NCI-H1417 (cell line): ENCODE measurements at regions not wholly inside any gene's neighbourhood (a gene's known extent, or its start where the extent isn't known, plus 50 kb on each side); places are given as distances from the start of the nearest gene placed in this dataset.

Experiments used
- DNase-seq, 3 experiments: peaks; one replicate each; lab custom pipeline; 2025; lab: John Stamatoyannopoulos, UW

DNA sequence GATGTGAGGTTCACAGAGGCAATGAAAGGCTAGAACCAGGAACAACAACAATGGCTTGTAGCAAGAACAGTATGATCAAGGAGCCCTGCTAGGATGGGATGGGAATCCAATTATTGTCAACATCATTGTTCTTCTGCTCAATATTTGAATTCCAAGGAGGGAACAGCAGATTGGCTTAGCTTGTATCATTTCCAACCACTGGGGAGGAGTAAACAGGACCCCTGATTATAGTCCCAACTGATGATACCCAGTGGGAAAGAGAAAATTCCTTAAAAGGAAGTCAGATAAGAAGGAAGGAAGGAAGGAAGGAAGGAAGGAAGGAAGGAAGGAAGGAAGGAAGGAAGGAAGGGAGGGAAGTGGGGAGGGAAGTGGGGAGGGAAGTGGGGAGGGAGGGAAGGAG, 69.5 kb upstream of the ZC3H12C start:
- no peak for DNase-seq

DNA sequence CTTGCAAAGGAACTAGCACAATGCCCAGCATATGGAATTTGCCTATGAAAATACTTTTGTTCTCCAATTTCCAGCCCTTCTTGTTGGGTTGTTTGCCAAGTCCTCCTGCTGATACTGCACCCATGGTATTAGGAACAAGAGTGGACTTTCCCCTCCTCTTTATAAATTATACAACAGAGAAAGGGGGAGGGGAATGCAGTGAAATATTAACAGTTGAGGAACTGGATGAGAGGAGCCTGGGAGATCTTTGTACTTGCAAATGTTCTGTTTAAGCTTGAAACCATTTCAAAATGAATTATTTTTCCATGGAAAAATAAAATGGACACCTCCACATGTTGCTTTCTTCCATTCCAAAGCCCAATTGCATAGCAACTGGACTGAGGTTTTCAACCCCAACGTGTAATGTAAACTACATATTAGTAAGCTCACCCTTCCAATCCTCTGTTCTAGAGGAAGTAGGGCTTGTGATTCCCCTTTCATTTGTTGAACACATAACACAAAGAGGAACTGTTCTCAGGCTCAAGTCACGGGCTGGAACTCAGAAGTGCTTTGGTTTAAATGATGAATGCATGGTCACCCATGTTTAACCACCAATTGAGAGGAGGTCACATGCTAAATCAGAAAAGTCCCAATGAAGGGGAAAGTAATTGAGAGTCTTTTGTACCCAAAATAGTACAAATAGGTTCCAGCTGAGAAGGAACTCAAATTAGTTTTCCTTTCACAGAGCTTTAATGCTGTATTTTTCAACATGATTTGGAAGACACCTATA, 66.2 kb upstream of the ZC3H12C start:
- no peak for DNase-seq

DNA sequence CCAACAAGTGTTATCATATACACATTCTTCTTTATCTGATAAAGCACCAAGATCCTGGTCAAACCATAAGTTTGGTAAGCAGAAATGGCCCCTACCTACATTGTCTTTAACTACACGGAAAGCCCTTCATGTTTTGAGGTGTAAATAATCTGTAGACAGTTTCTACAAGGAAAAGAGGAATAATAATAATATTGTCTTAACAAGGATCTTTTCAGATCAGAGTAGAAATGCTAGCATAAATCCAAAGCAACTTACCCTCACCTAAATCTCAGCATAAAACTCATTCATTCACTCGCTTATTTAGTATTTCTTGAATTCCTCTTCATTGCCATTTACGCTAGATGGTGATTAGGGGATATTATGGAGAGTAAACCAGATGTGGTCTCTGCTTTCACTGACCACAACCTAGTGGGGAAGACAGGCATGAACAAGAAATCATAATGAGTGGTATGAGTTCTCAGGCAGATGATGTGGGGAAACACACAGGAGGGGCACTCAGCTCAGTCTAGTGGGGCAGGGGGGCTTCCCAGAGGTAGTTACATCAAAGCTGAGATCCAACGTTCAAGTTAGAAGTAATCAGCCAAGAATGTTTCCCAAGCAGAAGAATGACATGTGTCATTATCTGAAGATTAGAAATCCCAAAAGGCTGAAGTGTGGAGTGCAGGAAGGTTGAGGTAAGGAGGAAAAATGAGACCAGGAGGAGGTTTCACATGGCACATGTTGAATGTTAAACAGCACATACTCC, 65.4 kb upstream of the ZC3H12C start:
- no peak for DNase-seq

DNA sequence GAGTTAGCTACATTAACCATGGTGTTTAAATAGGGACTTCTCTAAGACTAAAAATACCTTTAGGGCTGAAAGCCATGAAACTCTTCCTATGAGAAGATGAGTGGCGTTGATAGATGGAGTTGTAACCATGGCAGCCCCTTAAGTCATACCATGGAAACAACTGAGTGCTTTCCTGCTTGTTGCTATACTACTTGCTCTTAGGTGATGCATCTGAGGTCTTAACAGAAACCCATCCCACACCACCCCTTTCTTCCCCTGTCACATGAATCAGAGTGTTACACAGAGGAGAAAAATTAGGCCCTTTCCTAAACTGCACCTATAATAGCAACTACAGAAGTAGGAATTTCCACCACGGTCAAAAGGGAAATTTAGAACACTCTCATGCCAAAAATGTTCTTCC, 64.3 kb upstream of the ZC3H12C start:
- peak in 2 of 3 experiments; percentile 4 to 42 for DNase-seq

DNA sequence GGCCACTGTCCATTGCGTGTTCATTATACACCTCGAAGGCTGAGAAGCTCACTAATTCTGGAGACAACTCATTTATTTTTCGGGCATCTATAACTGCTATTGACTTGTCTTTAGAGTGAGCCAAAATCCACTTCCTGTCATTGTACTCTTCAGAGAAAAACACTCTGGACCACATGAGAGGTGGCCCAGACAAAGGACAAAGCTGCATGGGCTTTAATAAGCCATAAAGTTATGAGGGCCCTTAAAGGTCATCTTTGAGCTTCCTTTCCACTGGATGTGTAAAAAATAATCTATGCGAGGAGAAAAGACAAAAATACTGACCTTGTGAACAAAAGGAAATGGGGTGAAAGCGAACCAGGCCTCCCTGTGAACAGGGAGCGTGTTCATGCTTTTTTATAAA, 63.5 kb upstream of the ZC3H12C start:
- peak in 1 of 3 experiments; percentile 18 for DNase-seq

DNA sequence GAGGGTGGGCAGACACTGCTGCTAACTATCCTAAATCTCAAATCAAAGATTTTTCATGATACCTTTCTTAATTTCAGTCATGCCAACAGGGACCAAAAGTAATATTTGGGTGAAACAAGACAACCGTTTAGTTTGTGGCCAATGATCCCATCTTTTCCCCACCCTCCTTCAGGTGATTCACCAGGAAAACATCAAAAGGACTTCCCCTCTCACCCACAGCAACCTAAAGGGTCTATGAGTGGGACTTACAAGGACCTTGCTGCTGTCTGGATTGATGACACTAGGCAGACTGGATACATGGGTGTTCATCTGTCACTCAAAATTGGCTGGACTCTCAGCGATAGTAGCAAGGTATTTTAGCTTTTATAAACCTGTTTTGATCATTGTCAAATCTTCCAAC, 62.0 kb upstream of the ZC3H12C start:
- no peak for DNase-seq

DNA sequence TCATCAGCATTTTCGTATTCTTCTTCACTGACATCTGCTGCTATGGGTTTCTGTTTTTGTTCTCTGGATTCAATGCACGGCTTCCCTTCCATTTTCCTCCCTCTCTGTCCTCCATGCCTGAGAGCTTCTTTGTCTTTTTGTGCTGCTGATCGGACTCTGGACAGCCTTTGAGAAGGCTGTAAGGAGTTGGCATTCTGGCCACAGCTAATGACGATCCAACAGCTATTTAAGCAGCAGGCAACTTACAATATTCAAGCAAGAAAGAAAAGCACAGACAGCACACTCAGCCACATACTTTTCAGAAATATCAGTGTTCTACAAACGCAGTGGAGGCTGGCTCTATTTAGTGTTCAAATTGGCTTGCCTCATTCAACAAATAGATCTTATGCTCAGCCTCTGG, 60.9 kb upstream of the ZC3H12C start:
- no peak for DNase-seq

DNA sequence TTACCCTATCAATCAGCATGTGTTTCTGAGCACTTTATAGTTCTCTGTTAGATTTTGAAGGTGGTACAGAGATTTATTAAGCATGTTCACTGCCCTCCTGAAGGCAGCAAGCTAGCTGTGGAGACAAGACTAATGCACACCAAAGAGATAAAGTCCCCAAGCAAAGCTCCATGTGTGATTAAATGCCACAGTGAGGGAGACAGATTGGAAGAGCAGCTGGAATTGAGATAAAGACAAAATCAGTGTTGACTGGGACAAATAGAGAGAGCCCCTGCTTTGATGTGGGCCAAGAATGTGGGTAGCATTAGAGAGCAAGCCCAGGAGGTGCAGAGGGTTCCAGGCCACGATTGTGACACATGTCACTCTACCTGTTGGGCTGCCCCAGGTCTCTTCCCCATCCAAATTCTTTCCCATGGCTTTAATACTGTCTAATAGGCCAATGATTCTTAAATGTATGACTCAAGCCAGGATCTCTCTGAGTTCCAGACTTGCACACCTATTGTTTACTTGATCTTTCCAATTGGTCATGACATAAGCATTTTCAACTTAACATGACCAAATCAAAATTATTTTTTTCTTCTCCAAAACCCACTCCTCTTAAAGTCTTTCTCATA, 60.1 kb upstream of the ZC3H12C start:
- DNase-seq = no peak

DNA sequence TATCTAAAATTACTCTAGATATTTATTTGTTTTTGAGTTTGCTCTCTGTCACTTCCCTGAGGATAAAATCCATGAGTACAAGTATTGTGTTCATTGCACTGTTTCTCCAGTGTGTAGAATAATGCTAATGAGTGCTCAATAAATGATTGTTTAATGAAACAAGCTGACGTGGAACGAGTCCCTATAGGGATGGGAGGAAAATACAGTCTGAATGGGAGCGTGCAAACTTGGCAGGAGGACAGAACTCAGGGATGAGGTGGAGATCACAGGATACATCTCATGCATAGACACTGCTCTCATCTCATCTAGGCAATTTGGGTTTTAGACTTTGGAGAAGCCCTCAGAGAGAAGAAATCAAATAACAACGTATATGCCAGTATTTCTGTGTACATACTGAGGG, 58.4 kb upstream of the ZC3H12C start:
- DNase-seq = no peak

DNA sequence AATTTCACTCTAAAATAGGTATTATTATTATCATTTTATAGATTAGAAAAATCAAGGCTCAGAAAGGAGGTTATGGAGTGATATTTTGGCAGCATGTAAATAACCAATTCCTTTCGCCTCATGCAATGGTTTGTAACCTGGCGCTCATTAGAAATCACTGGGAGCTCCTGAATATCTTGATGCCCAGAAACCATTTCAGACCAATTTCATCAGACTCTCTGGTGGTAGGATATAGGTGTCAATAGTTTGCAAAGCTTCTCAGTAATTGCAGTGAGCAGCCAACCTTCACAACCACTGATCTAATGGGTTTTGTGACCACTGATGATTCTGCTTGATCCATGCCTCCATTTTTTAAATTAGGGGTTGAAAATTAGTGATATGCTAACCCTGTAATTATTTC, 57.8 kb upstream of the ZC3H12C start:
- DNase-seq = peak in 1 of 3 experiments; percentile 23

DNA sequence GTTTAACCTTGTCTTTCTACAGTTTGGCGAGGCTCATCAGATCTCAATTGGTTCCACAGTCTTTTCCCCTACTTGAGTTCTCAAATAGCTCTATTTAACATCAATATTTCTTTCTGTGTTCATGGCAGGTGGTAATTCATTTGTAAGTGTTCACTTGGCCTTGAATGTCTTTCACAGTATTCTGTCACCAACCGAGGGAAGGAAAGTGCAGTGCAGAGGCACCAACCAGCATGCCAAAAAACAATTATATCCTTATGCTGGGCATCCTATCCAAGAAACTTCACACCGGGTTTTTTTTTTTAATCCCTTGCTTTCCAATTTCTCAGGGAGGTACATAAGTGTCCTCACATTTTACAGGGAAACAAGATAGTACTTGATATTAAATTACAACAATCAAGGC, 55.0 kb upstream of the ZC3H12C start:
- peak in 1 of 3 experiments; percentile 24 for DNase-seq
